GM10266 (cell line): ENCODE measurements at regions not wholly inside any gene's neighbourhood (a gene's known extent, or its start where the extent isn't known, plus 50 kb on each side); places are given as distances from the start of the nearest gene placed in this dataset.
"Not testable (repeated sequence)": the region's sequence is repeated elsewhere in the genome, so short reads cannot be mapped to it uniquely, and the experiment has no call there.

Experiments
- DNase-seq: peaks from one replicate; pipeline ENCODE4 v3.0.0; 2012; ENCODE audit errors: extremely low spot score
- CTCF ChIP-seq: IDR thresholded peaks from 2 replicates; pipeline ENCODE4 v1.5.1; 2012; ENCODE audit warnings: mild to moderate bottlenecking, low read depth; ENCODE audit not compliant: control insufficient read depth, insufficient read depth; ENCODE audit errors: missing control alignments

- no peak for TF ChIP-seq CTCF
- no peak for DNase-seq
These were observed 820.7 kb downstream of the KCNJ18 start for GRCh38 chr17:22512997-22513538.

GRCh38 chr17:22514315-22514714 lies 822.0 kb downstream of the KCNJ18 start:
- TF ChIP-seq CTCF = no peak
- no peak for DNase-seq

- no peak for DNase-seq
- no peak for TF ChIP-seq CTCF
These were observed 822.5 kb downstream of the KCNJ18 start for GRCh38 chr17:22514767-22515320.

DNA sequence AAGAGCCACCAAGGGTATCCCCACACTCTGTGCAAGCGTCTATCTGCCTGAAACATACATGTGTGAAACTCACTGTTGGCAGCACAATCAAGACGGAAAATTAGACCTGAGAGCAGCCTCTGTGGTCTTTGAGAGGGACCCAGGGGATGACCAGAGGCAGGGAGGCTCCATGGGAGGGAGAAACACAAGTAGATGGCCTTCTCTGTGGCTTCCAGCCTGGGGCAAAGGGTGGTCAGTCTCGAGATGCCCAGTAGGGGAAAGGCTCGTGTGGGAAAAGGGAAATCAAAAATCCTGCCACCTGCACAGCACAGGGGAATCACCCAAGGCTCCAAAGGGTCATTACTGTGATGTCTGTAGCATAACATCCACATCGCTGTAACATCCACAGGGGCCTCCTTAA lies 823.3 kb downstream of the KCNJ18 start:
- no peak for DNase-seq
- no peak for TF ChIP-seq CTCF

GRCh38 chr17:22516861-22517636 lies 824.7 kb downstream of the KCNJ18 start:
- TF ChIP-seq CTCF = no peak
- no peak for DNase-seq

DNA sequence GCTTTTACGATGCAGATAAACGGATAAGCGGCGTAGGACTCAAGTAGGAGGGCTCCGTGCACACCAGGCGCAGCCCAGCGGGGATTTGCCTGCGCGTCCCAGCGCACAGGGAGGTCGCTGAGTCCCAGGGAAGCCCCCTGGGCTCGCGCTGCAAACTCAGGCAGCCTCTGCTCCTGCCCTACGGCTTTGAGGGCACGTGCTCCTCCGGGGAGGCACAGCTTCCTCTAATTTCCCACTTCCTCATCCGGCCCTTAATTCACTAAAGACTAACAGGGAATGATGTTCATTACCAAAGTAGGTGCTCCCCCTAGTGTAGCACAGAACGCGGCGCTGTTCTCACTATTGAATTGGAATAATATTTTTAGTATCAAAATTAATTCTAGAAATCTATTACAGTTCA lies 825.4 kb downstream of the KCNJ18 start:
- TF ChIP-seq CTCF = no peak
- DNase-seq = no peak

DNA sequence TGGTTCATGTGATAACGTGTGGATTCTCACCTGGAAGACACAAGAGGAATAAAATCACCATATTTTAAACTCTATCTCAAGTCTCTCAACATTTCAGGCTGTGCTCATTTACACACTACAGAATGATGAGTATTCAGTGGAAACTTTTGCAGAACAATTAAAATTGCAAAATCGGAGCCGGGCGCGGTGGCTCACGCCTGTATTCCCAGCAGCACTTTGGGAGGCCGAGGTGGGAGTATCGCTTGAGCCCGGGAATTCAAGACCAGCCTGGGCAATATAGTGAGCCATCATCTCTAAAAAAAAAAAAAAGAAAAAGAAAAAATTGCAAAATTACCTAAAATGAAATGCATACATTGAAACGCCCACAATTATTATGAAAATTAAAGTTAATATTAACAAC lies 825.9 kb downstream of the KCNJ18 start:
- TF ChIP-seq CTCF = no peak
- DNase-seq = no peak

DNA sequence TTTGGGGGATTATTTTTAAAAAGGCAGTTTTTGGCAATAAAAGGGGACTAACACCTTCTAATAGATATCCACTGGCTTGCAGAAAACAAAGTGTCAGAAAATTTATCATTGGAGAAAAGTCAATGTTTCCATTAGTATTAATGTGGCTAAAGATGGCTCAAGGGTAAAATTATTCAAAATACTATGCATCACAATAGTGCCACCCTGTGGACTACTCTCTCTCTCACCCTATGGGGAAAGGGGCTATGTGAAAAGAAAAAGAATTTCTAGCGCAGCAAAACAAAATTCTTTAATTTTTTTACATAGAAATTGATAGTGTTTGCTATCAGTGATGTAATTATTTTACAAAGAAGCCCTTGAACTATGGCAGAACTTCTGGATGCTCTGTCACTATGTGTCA lies 856.5 kb downstream of the KCNJ18 start:
- not testable (repeated sequence) for DNase-seq

GRCh38 chr17:22551695-22552415 lies 859.5 kb downstream of the KCNJ18 start:
- not testable (repeated sequence) for DNase-seq
